ENCODE measurements at regions not wholly inside any gene's neighbourhood (a gene's known extent, or its start where the extent isn't known, plus 50 kb on each side); places are given as distances from the start of the nearest gene placed in this dataset.

DNA sequence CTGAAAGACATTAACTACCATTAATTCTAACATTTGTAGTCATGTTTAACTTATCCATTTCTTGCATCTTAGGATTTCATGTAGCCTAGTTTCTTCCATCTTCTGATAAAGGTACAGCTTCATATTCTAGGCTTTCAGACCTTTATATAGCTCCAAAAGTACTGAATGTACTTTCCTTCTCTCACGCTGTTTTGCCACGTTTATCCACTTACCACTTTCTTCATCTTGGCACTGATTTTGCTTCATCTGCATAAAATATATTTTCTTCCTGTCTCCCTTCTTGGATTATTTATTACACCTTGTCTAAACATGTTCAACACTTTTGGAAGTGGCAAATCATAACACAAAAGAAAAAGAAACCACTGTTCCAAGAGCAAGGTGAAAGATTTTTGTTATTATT lies 553.8 kb downstream of the DTWD2 start:
- TF ChIP-seq, protein P1, sequence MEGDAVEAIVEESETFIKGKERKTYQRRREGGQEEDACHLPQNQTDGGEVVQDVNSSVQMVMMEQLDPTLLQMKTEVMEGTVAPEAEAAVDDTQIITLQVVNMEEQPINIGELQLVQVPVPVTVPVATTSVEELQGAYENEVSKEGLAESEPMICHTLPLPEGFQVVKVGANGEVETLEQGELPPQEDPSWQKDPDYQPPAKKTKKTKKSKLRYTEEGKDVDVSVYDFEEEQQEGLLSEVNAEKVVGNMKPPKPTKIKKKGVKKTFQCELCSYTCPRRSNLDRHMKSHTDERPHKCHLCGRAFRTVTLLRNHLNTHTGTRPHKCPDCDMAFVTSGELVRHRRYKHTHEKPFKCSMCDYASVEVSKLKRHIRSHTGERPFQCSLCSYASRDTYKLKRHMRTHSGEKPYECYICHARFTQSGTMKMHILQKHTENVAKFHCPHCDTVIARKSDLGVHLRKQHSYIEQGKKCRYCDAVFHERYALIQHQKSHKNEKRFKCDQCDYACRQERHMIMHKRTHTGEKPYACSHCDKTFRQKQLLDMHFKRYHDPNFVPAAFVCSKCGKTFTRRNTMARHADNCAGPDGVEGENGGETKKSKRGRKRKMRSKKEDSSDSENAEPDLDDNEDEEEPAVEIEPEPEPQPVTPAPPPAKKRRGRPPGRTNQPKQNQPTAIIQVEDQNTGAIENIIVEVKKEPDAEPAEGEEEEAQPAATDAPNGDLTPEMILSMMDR (IDR thresholded peaks at IDR 0.05): no peak
- TF ChIP-seq POLR2A (IDR thresholded peaks at IDR 0.05): no peak
